ENCODE measurements at regions not wholly inside any gene's neighbourhood (a gene's known extent, or its start where the extent isn't known, plus 50 kb on each side); places are given as distances from the start of the nearest gene placed in this dataset.

DNA sequence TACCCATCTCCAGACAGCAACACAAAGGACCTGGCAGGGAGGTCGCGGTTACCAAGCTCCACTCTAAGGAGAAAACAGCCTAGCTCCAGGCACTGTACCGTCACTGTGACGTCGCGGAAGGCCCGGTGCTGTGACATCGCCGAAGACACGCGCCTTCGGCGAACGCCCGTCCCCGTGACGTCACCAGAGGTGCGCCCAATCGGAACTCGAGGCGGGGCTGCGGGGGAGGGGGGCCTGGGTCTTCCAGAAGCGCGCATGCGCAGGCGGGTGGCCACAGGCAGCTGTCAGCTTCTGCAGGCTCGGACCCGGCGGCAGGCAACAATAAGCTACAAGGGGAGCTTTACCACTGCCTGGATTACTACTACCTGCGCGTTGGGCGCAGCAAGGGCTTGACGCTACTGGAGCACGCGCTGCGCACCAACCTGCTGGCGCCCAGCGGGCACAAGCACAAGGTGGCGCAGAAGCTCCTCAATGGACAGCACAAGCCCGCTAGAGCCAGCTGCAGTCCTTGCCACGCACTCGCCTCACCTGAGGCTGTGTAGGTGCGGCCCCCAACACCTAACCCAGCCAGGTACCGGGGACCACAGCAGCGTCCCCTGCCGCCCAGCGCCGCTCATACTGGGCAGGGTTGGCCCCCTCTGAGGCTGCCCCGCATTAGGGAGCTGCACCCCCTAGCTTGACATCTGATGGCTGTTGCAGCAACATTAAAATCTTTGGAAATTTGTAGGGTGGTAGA lies 208.4 kb downstream of the TPST1 start:
- peak overlapping the region in 1 of 3 donors; percentile 33 for H3K4me3 ChIP-seq (replicated peaks in 1 of 3)
- peak overlapping the region in 2 of 3 donors; percentile 14 to 33 for H3K27ac ChIP-seq

DNA sequence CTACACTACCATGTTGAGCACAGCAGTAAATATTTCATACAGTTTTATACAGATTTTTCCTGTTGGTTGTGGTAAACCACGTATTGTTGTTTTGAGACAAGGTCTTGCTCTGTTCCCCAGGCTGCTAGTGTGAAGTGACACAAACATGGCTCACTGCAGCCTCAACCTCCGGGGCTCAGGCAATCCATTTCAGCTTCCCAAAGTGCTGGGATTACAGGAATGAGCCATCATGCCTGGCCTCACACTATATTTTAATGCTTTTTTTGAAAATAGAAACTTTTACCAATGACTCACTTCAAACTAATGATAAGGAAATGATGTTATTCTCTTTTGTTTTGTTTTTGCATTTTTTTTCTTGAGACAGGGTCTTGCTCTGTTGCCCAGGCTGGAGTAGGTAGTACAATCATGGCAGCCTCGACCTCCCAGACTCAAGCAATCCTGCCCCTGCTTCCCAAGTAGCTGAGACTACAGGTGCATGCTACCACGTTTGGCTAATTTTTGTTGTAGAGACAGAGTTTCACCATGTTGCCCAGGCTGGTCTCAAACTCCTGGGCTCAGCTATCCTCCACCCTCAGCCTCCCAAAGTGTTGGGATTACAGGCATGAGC lies 210.6 kb downstream of the TPST1 start:
- H3K4me1 ChIP-seq, result peaks cover 0 to 9% of the 10 kb centered on the region in 2 donors
- no peaks in the 10 kb centered on the region for H3K27me3 ChIP-seq
- DNase-seq, result no peak
- no peaks in the 10 kb centered on the region for H3K9me3 ChIP-seq
- H3K36me3 ChIP-seq, result no peaks in the 10 kb centered on the region
- intact Hi-C loops (cut with DNase I), result loop anchor here (10.0 kb wide), 1 partner anchor 211 kb away; the partner anchor contains the start of gene TPST1
- TF ChIP-seq POLR2A (IDR thresholded peaks at IDR 0.05), result no peak
- TF ChIP-seq, protein P1, sequence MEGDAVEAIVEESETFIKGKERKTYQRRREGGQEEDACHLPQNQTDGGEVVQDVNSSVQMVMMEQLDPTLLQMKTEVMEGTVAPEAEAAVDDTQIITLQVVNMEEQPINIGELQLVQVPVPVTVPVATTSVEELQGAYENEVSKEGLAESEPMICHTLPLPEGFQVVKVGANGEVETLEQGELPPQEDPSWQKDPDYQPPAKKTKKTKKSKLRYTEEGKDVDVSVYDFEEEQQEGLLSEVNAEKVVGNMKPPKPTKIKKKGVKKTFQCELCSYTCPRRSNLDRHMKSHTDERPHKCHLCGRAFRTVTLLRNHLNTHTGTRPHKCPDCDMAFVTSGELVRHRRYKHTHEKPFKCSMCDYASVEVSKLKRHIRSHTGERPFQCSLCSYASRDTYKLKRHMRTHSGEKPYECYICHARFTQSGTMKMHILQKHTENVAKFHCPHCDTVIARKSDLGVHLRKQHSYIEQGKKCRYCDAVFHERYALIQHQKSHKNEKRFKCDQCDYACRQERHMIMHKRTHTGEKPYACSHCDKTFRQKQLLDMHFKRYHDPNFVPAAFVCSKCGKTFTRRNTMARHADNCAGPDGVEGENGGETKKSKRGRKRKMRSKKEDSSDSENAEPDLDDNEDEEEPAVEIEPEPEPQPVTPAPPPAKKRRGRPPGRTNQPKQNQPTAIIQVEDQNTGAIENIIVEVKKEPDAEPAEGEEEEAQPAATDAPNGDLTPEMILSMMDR (IDR thresholded peaks at IDR 0.05), result no peak
- 88 to 94% methylated on average over 4 of the region's 4 CpGs for WGBS, 2 donors
- no peak overlapping the region for H3K27ac ChIP-seq
- no peak overlapping the region for H3K4me3 ChIP-seq (replicated peaks in 1 of 3)

More for the DNA sequence above, 208.4 kb downstream of the TPST1 start:
- peak in 1 of 2 donors; percentile 40 for TF ChIP-seq POLR2A (IDR thresholded peaks at IDR 0.05)
- TF ChIP-seq, protein P1 (IDR thresholded peaks at IDR 0.05), result peak in 4 of 6 experiments; percentile 34 to 52 (median 50)
- no peaks in the 10 kb centered on the region for H3K27me3 ChIP-seq
- H3K9me3 ChIP-seq, result no peaks in the 10 kb centered on the region
- intact Hi-C loops (cut with DNase I), result loop anchor here (10.0 kb wide), 1 partner anchor 209 kb away; the partner anchor contains the start of gene TPST1
- peak; percentile 81 to 85 for DNase-seq
- H3K4me1 ChIP-seq, result peaks cover 0 to 9% of the 10 kb centered on the region in 2 donors
- WGBS, 2 donors, result 6 to 7% methylated on average over 19 to 23 of the region's 49 CpGs
- H3K36me3 ChIP-seq, result no peaks in the 10 kb centered on the region

DNA sequence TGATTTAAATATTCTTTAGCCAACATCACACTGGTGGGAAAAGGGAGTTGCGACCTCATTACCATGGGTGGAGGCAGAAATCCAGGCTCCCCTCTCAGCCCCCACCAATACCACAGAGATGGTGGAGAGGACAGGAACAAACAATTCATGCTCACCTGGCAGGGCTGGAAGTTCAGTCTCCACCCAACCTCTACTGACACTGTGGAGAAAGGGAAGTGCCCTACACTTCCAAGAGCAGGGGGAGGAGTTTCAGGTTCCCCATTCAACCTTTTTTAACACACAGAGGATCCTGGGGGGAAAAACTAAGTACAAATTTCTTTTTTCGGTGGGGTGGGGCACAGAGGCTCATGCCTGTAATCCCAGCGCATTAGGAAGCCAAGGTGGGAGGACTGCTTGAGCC lies 210.1 kb upstream of the KCTD7 start:
- no peaks in the 10 kb centered on the region for H3K27me3 ChIP-seq
- TF ChIP-seq, protein P1 (IDR thresholded peaks at IDR 0.05), result no peak
- no peak for TF ChIP-seq POLR2A (IDR thresholded peaks at IDR 0.05)
- no peaks in the 10 kb centered on the region for H3K9me3 ChIP-seq
- no peaks in the 10 kb centered on the region for H3K36me3 ChIP-seq
- DNase-seq, result no peak
- no peak overlapping the region for H3K27ac ChIP-seq
- H3K4me3 ChIP-seq (replicated peaks in 1 of 3), result no peak overlapping the region
- intact Hi-C loops (cut with DNase I), result loop anchor here (10.0 kb wide), 1 partner anchor 214 kb away; the partner anchor contains the start of gene TPST1
- H3K4me1 ChIP-seq, result peaks cover 0 to 9% of the 10 kb centered on the region in 2 donors
- 94 to 98% methylated on average over 3 of the region's 3 CpGs for WGBS, 2 donors

DNA sequence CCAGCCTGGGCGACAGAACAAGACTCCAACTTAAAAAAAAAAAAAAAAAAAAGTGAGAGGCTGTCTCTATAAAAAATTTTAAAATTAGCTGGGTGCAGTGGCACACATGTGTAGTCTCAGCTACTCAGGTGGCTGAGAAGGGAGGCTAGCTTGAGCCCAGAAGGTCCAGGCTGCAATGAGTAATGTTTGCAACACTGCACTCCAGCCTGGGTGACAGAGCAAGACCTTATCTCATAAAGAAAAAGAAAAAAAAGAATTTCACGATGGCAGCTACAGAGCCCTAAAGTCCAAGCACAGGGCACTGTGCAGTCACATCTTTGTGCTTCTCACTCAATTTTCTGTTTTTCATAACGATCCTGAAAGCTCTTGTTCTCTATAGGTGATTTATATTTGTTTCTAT lies 209.5 kb upstream of the KCTD7 start:
- no peak for TF ChIP-seq POLR2A (IDR thresholded peaks at IDR 0.05)
- TF ChIP-seq, protein P1 (IDR thresholded peaks at IDR 0.05), result no peak
- peaks cover 0 to 3% of the 10 kb centered on the region in 2 donors for H3K4me1 ChIP-seq
- no peaks in the 10 kb centered on the region for H3K27me3 ChIP-seq
- no peaks in the 10 kb centered on the region for H3K36me3 ChIP-seq
- intact Hi-C loops (cut with DNase I), result loop anchor here (10.0 kb wide), 1 partner anchor 214 kb away; the partner anchor contains the start of gene TPST1
- no peaks in the 10 kb centered on the region for H3K9me3 ChIP-seq
- no peak for DNase-seq
- H3K27ac ChIP-seq, result no peak overlapping the region
- 95 to 96% methylated on average over 3 of the region's 3 CpGs for WGBS, 2 donors
- no peak overlapping the region for H3K4me3 ChIP-seq (replicated peaks in 1 of 3)
